A549 (cell line): ENCODE measurements at regions not wholly inside any gene's neighbourhood (a gene's known extent, or its start where the extent isn't known, plus 50 kb on each side); places are given as distances from the start of the nearest gene placed in this dataset.
A peak's percentile ranks its signal among the peaks of the same experiment; 100 is the strongest.

ENCODE experiments used
- ATAC-seq, 2 experiments: fragments of 200-7000 bp in 1 of 2; fragments of >200 bp in 1 of 2; cut with Nextera tagmentation in 1 of 2; cut with Tn5 transposase in 1 of 2; 3 replicates each; pipeline versions ENCODE4 v1.8.0 to v1.9.1; 2018 to 2020; ENCODE audit warnings: mild to moderate bottlenecking in 1 of 2, moderate library complexity in 1 of 2
- CTCF ChIA-PET: fragments of 300-600 bp; sonication (Branson Sonifier 250); formaldehyde crosslinking; extraction: SDS; loops from one replicate; lab custom pipeline; 2021; ENCODE audit warnings: antibody characterized with exemption, inconsistent platforms; lab: Yijun Ruan, JAX
- POLR2A ChIA-PET: fragments of 350-600 bp; formaldehyde crosslinking; extraction: SDS; loops from one replicate; lab custom pipeline; 2021; ENCODE audit warnings: antibody characterized with exemption, inconsistent platforms; lab: Yijun Ruan, JAX
- DNase-seq, 2 experiments: peaks; one replicate each; pipeline versions ENCODE4 v3.0.0 to v3.0.0-alpha.2; 2011 to 2016; ENCODE audit warnings: low read depth in 1 of 2, low spot score in 1 of 2
- FAIRE-seq: peaks from 2 replicates; lab custom pipeline; 2011; peaks lifted over from hg19 to GRCh38; lab: Jason Lieb, UNC
- H3K27ac ChIP-seq, 2 experiments: fragments of >200 bp; sonication (Bioruptor Twin); formaldehyde crosslinking; 3 replicates each; pipeline ENCODE4 v1.5.1; 2016 to 2017
- H3K4me1 ChIP-seq: fragments of >200 bp; sonication (Bioruptor Twin); formaldehyde crosslinking; 3 replicates; pipeline ENCODE4 v1.6.1; 2016
- H3K4me2 ChIP-seq: fragments of >200 bp; sonication (Bioruptor Twin); formaldehyde crosslinking; 3 replicates; pipeline ENCODE4 v1.6.1; 2016
- H3K4me3 ChIP-seq: fragments of >200 bp; sonication (Bioruptor Twin); formaldehyde crosslinking; 3 replicates; pipeline ENCODE4 v1.5.1; 2016
- H3K9me3 ChIP-seq: fragments of >200 bp; sonication (Bioruptor Twin); formaldehyde crosslinking; 3 replicates; pipeline ENCODE4 v1.6.1; 2016
- BHLHE40 ChIP-seq: IDR thresholded peaks from 2 replicates; pipeline ENCODE4 v1.6.1; 2012; ENCODE audit warnings: low read depth, low read length, inconsistent platforms
- CBX2 ChIP-seq: fragments of 200-600 bp; sonication (generic); IDR thresholded peaks from 2 replicates; pipeline ENCODE4 v1.6.1; 2016; ENCODE audit warnings: low read depth, mild to moderate bottlenecking, borderline replicate concordance
- CBX8 ChIP-seq: fragments of 200-600 bp; sonication (generic); IDR thresholded peaks from 2 replicates; pipeline ENCODE4 v1.6.1; 2016
- CHD2 ChIP-seq: fragments of 150-350 bp; IDR thresholded peaks from 2 replicates; pipeline ENCODE4 v1.6.1; 2014; ENCODE audit warnings: low read length; ENCODE audit not compliant: partially characterized antibody
- EHF ChIP-seq: fragments of 250-450 bp; sonication (Bioruptor Pico); IDR thresholded peaks from 2 replicates; pipeline ENCODE4 v1.5.0; 2020; ENCODE audit warnings: mild to moderate bottlenecking
- FOSB ChIP-seq: fragments of 250-450 bp; sonication (Bioruptor Pico); IDR thresholded peaks from 2 replicates; pipeline ENCODE4 v1.5.0; 2020; ENCODE audit warnings: mild to moderate bottlenecking, moderate library complexity
- FOXS1 ChIP-seq: fragments of 250-450 bp; sonication (Bioruptor Pico); IDR thresholded peaks from 2 replicates; pipeline ENCODE4 v1.5.0; 2020; ENCODE audit warnings: mild to moderate bottlenecking, moderate library complexity
- HDAC2 ChIP-seq: fragments of 200-600 bp; sonication (generic); IDR thresholded peaks from 2 replicates; pipeline ENCODE4 v1.6.1; 2016
- HOXA7 ChIP-seq: fragments of 250-450 bp; sonication (Bioruptor Pico); IDR thresholded peaks from 2 replicates; pipeline ENCODE4 v1.5.0; 2020; ENCODE audit warnings: mild to moderate bottlenecking, moderate library complexity
- JUN ChIP-seq, 2 experiments: fragments of >200 bp; sonication (Bioruptor Twin); formaldehyde crosslinking; IDR thresholded peaks; 2 replicates in 1 of 2; 3 replicates in 1 of 2; pipeline ENCODE4 v1.6.1; 2016 to 2017
- KDM1A ChIP-seq: fragments of 200-600 bp; sonication (generic); IDR thresholded peaks from 2 replicates; pipeline ENCODE4 v1.6.1; 2016; ENCODE audit warnings: low read depth, mild to moderate bottlenecking
- MAFK ChIP-seq: fragments of 450-650 bp; IDR thresholded peaks from 2 replicates; pipeline ENCODE4 v1.6.1; 2014; ENCODE audit not compliant: partially characterized antibody
- PHF8 ChIP-seq: fragments of 200-600 bp; sonication (generic); IDR thresholded peaks from 2 replicates; pipeline ENCODE4 v1.6.1; 2016; ENCODE audit warnings: low read depth, mild to moderate bottlenecking, antibody characterized with exemption, moderate library complexity, borderline replicate concordance
- POLR2AphosphoS2 ChIP-seq: conservative IDR thresholded peaks from 2 replicates; pipeline ENCODE4 v1.6.1; 2012; ENCODE audit warnings: low read length, improper control_type of control experiment, inconsistent platforms
- RAD21 ChIP-seq, 2 experiments: fragments of >200 bp in 1 of 2; sonication (Bioruptor Twin) in 1 of 2; formaldehyde crosslinking in 1 of 2; IDR thresholded peaks in 1 of 2; conservative IDR thresholded peaks in 1 of 2; 2 replicates in 1 of 2; 3 replicates in 1 of 2; pipeline ENCODE4 v1.6.1; 2012 to 2018; ENCODE audit warnings: inconsistent platforms in 1 of 2
- RNF2 ChIP-seq: fragments of 200-600 bp; sonication (generic); IDR thresholded peaks from 2 replicates; pipeline ENCODE4 v1.6.1; 2016; ENCODE audit warnings: low read depth, mild to moderate bottlenecking, antibody characterized with exemption, moderate library complexity, borderline replicate concordance
- SMC3 ChIP-seq: fragments of >200 bp; sonication (Bioruptor Twin); formaldehyde crosslinking; IDR thresholded peaks from 3 replicates; pipeline ENCODE4 v1.6.1; 2018; ENCODE audit warnings: inconsistent platforms
- SREBF2 ChIP-seq: fragments of 450-650 bp; IDR thresholded peaks from 2 replicates; pipeline ENCODE4 v1.6.1; 2014; ENCODE audit warnings: mild to moderate bottlenecking, moderate library complexity
- TFCP2L1 ChIP-seq: fragments of 250-450 bp; sonication (Bioruptor Pico); IDR thresholded peaks from 2 replicates; pipeline ENCODE4 v1.5.0; 2021; ENCODE audit warnings: mild to moderate bottlenecking
- ZC3H11A ChIP-seq: fragments of 450-650 bp; IDR thresholded peaks from 2 replicates; pipeline ENCODE4 v1.6.1; 2014; ENCODE audit warnings: antibody characterized with exemption, mild to moderate bottlenecking
- ZFP36 ChIP-seq: fragments of 450-650 bp; IDR thresholded peaks from 2 replicates; pipeline ENCODE4 v1.6.1; 2014; ENCODE audit warnings: borderline replicate concordance; ENCODE audit not compliant: partially characterized antibody
- ZSCAN20 ChIP-seq: fragments of 250-450 bp; sonication (Bioruptor Pico); IDR thresholded peaks from 2 replicates; pipeline ENCODE4 v1.8.0; 2022; ENCODE audit warnings: mild to moderate bottlenecking, moderate library complexity
- WGBS: methylation state at CpG from one replicate; pipeline ENCODE4 v1.1.6; 2017; ENCODE audit errors: missing lambda C conversion rate; 5-methylcytosine and 5-hydroxymethylcytosine counted together
- TF ChIP-seq, protein P1 (sequence below): fragments of 200-600 bp; sonication (generic); IDR thresholded peaks from 2 replicates; pipeline ENCODE4 v1.6.1; 2016; ENCODE audit warnings: antibody characterized with exemption, mild to moderate bottlenecking, moderate library complexity
- TF ChIP-seq, protein P2 (sequence below): fragments of 250-450 bp; sonication (Bioruptor Pico); IDR thresholded peaks from 2 replicates; pipeline ENCODE4 v1.5.0; 2021; ENCODE audit warnings: mild to moderate bottlenecking, moderate library complexity, borderline replicate concordance
- TF ChIP-seq, protein P3 (sequence below): fragments of >200 bp; sonication (Bioruptor Twin); formaldehyde crosslinking; IDR thresholded peaks from 2 replicates; pipeline ENCODE4 v1.6.1; 2016
- TF ChIP-seq, protein P4 (sequence below): IDR thresholded peaks from 2 replicates; pipeline ENCODE4 v1.6.1; 2012; ENCODE audit warnings: low read depth, borderline replicate concordance
- TF ChIP-seq, protein P5 (sequence below): fragments of >200 bp; sonication (Bioruptor Twin); formaldehyde crosslinking; IDR thresholded peaks from 3 replicates; pipeline ENCODE4 v1.5.1; 2016
- TF ChIP-seq, protein P6 (sequence below): fragments of 450-650 bp; IDR thresholded peaks from 2 replicates; pipeline ENCODE4 v1.6.1; 2014; ENCODE audit warnings: antibody characterized with exemption
- TF ChIP-seq, protein P7 (sequence below): fragments of 250-450 bp; sonication (Bioruptor Pico); IDR thresholded peaks from 2 replicates; pipeline ENCODE4 v1.5.0; 2020; ENCODE audit warnings: low read depth, mild to moderate bottlenecking, moderate library complexity

DNA sequence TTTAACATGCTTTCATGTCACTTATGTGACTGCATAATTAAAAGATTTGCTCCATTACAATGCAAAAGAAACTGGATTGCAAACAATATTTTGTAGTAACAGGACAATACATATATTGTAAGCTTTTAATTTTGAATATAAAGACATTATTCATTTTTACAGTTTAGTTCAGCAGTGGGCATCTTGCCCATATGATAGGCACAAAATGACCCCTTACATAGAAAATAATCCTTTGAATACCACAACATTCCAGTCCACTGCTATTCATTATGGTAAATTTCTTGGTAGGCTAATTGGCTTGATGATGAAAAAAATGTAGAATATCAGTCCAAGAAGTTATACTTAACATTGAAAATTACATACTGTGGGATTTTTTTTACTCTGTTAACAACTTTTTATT is 74.1 kb upstream of the LAMA2 start:
- H3K4me3 ChIP-seq = no peak overlapping the region
- TF ChIP-seq ZSCAN20 = no peak
- TF ChIP-seq HOXA7 (CRISPR knock-in tag) = no peak
- no peak for TF ChIP-seq CBX2
- TF ChIP-seq EHF (CRISPR knock-in tag) = no peak
- TF ChIP-seq, protein P1, sequence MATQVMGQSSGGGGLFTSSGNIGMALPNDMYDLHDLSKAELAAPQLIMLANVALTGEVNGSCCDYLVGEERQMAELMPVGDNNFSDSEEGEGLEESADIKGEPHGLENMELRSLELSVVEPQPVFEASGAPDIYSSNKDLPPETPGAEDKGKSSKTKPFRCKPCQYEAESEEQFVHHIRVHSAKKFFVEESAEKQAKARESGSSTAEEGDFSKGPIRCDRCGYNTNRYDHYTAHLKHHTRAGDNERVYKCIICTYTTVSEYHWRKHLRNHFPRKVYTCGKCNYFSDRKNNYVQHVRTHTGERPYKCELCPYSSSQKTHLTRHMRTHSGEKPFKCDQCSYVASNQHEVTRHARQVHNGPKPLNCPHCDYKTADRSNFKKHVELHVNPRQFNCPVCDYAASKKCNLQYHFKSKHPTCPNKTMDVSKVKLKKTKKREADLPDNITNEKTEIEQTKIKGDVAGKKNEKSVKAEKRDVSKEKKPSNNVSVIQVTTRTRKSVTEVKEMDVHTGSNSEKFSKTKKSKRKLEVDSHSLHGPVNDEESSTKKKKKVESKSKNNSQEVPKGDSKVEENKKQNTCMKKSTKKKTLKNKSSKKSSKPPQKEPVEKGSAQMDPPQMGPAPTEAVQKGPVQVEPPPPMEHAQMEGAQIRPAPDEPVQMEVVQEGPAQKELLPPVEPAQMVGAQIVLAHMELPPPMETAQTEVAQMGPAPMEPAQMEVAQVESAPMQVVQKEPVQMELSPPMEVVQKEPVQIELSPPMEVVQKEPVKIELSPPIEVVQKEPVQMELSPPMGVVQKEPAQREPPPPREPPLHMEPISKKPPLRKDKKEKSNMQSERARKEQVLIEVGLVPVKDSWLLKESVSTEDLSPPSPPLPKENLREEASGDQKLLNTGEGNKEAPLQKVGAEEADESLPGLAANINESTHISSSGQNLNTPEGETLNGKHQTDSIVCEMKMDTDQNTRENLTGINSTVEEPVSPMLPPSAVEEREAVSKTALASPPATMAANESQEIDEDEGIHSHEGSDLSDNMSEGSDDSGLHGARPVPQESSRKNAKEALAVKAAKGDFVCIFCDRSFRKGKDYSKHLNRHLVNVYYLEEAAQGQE = no peak
- TF ChIP-seq CBX8 = no peak
- no peak for TF ChIP-seq ZC3H11A
- TF ChIP-seq, protein P2, sequence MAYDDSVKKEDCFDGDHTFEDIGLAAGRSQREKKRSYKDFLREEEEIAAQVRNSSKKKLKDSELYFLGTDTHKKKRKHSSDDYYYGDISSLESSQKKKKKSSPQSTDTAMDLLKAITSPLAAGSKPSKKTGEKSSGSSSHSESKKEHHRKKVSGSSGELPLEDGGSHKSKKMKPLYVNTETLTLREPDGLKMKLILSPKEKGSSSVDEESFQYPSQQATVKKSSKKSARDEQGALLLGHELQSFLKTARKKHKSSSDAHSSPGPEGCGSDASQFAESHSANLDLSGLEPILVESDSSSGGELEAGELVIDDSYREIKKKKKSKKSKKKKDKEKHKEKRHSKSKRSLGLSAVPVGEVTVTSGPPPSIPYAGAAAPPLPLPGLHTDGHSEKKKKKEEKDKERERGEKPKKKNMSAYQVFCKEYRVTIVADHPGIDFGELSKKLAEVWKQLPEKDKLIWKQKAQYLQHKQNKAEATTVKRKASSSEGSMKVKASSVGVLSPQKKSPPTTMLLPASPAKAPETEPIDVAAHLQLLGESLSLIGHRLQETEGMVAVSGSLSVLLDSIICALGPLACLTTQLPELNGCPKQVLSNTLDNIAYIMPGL (CRISPR knock-in tag) = no peak
- TF ChIP-seq, protein P3, sequence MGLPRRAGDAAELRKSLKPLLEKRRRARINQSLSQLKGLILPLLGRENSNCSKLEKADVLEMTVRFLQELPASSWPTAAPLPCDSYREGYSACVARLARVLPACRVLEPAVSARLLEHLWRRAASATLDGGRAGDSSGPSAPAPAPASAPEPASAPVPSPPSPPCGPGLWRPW = no peak
- no peak for TF ChIP-seq POLR2AphosphoS2
- no peak for TF ChIP-seq SREBF2
- no peak for TF ChIP-seq HDAC2
- no peak for TF ChIP-seq CHD2
- no peak for TF ChIP-seq MAFK
- TF ChIP-seq, protein P4, sequence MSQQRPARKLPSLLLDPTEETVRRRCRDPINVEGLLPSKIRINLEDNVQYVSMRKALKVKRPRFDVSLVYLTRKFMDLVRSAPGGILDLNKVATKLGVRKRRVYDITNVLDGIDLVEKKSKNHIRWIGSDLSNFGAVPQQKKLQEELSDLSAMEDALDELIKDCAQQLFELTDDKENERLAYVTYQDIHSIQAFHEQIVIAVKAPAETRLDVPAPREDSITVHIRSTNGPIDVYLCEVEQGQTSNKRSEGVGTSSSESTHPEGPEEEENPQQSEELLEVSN = no peak
- no peak for TF ChIP-seq ZFP36
- no peak for TF ChIP-seq BHLHE40
- no peak for ATAC-seq
- ChIA-PET CTCF (interaction anchor here (1.0 to 1.5 kb wide), 2 partner anchors 552 to 562 kb away, joined by 3 read pairs; no protein-coding TSS in a partner anchor), POLR2A (no interaction called here)
- H3K27ac ChIP-seq = no peak overlapping the region
- H3K4me2 ChIP-seq = no peak overlapping the region
- FAIRE-seq = no peak
- H3K4me1 ChIP-seq = no peaks in the 10 kb centered on the region
- DNase-seq = no peak
- H3K9me3 ChIP-seq = no peaks in the 10 kb centered on the region

DNA sequence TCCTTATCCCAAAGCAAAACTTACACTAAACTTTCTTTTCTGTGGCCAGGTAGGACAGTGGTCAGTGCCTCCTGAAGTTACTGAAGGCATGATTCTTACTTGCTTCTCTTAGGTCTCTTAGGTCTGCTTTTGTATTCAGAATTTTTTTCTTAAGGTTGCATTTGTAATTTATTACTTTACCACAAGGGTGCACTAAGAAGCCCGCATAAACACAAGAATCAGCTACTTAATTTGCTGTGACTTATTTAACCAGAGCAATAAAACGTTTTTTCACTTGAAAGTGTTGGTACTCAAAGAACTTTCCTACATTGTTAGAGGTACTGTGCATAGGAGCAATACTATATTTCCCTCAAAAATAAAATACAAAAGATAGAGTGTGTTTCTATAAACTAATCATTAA is 75.4 kb upstream of the LAMA2 start:
- Histone ChIP-seq H3K4me1 (no peaks in the 10 kb centered on the region), H3K27ac (no peak overlapping the region), H3K9me3 (no peaks in the 10 kb centered on the region), H3K4me3 (no peak overlapping the region), H3K4me2 (no peak overlapping the region)
- DNase-seq (peak in 1 of 2 experiments; percentile 21), FAIRE-seq (no peak), ATAC-seq (no peak)
- POLR2A ChIA-PET = no interaction called here
- peak; percentile 41; the same call in 2 of the 3 replicates for TF ChIP-seq SMC3
- no peak for TF ChIP-seq PHF8
- no peak for TF ChIP-seq FOSB (CRISPR knock-in tag)
- TF ChIP-seq FOXS1 (CRISPR knock-in tag) = no peak
- TF ChIP-seq JUN (IDR thresholded peaks at IDR 0.05) = no peak
- TF ChIP-seq RAD21 (conservative IDR thresholded peaks at IDR 0.05 in 1 of 2, IDR thresholded peaks at IDR 0.05 in 1 of 2) = peak in 1 of 2 experiments; percentile 25; a peak in 1 of 5 replicates
- TF ChIP-seq, protein P5, sequence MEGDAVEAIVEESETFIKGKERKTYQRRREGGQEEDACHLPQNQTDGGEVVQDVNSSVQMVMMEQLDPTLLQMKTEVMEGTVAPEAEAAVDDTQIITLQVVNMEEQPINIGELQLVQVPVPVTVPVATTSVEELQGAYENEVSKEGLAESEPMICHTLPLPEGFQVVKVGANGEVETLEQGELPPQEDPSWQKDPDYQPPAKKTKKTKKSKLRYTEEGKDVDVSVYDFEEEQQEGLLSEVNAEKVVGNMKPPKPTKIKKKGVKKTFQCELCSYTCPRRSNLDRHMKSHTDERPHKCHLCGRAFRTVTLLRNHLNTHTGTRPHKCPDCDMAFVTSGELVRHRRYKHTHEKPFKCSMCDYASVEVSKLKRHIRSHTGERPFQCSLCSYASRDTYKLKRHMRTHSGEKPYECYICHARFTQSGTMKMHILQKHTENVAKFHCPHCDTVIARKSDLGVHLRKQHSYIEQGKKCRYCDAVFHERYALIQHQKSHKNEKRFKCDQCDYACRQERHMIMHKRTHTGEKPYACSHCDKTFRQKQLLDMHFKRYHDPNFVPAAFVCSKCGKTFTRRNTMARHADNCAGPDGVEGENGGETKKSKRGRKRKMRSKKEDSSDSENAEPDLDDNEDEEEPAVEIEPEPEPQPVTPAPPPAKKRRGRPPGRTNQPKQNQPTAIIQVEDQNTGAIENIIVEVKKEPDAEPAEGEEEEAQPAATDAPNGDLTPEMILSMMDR = peak; percentile 32
- TF ChIP-seq TFCP2L1 (CRISPR knock-in tag) = no peak
- TF ChIP-seq, protein P6, sequence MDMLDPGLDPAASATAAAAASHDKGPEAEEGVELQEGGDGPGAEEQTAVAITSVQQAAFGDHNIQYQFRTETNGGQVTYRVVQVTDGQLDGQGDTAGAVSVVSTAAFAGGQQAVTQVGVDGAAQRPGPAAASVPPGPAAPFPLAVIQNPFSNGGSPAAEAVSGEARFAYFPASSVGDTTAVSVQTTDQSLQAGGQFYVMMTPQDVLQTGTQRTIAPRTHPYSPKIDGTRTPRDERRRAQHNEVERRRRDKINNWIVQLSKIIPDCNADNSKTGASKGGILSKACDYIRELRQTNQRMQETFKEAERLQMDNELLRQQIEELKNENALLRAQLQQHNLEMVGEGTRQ = no peak
- TF ChIP-seq KDM1A = no peak
- no peak for TF ChIP-seq RNF2
- TF ChIP-seq, protein P7, sequence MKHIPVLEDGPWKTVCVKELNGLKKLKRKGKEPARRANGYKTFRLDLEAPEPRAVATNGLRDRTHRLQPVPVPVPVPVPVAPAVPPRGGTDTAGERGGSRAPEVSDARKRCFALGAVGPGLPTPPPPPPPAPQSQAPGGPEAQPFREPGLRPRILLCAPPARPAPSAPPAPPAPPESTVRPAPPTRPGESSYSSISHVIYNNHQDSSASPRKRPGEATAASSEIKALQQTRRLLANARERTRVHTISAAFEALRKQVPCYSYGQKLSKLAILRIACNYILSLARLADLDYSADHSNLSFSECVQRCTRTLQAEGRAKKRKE (CRISPR knock-in tag) = no peak
- TF ChIP-seq ZC3H11A = no peak
- WGBS = 11% methylated on average over 2 of the region's 2 CpGs
- CTCF ChIA-PET = interaction anchor here (0.7 to 1.5 kb wide), 5 partner anchors 21 to 563 kb away, joined by 3 to 5 read pairs (median 4); no protein-coding TSS in a partner anchor
